COLO668 (cell line): ENCODE measurements at regions not wholly inside any gene's neighbourhood (a gene's known extent, or its start where the extent isn't known, plus 50 kb on each side); places are given as distances from the start of the nearest gene placed in this dataset.
"Not testable (repeated sequence)": the region's sequence is repeated elsewhere in the genome, so short reads cannot be mapped to it uniquely, and the experiment has no call there.

ENCODE experiments used
- DNase-seq: peaks from one replicate; lab custom pipeline; 2025; ENCODE audit not compliant: unreplicated experiment; lab: John Stamatoyannopoulos, UW

GRCh38 chr6:145547594-145548335 is 187.6 kb downstream of the EPM2A start:
- DNase-seq, result no peak

DNA sequence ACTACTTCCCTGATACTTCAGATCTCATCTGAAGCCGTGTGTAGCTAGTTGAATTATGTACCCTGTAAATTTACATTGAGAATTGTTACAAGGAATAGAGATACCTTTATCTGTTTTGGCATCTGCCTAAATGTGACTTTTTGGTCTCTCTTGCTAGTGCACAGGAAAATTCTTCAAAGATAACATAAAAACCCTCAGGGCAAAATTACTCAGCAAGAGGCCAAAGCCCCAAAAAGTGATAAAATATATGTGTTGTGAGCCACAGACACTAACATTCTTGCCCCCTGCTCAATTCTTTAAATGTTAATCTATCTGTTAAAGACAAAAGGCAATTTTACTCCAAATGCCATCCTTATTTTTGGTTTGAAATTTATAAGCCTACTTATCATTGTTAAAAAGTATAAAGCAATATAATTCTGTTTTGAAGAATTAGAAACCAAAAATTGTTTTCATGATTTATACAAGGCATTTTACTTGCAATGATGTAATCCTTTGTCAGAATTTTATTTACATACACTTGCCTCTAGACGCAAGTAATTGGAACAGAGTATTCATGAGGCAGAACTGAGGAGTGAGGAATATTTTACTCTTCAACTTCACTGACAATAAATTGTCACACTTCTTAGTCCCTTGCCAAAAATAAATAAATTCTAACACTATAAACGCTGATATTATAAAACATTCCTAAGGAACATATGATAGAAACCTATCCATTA is 186.2 kb downstream of the EPM2A start:
- no peak for DNase-seq

DNA sequence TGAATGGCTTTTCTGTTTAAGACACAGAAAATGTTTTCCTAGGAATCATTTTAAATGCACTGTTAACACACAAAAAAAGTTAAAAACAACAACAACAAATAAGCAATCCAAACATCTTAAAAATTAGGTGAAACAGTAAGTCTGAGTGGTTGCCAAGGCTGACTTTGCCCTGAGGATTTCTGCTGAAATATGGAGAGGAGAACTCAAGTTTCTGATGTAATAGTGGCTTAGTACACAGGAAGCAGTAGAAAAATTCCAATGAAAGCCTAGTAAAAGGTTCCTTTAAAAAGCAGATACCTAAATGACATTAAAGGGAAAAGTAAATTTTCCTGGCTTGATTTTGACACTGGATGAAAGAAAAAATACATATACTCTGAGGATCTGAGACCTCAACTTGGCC is 184.2 kb downstream of the EPM2A start:
- DNase-seq, result no peak

DNA sequence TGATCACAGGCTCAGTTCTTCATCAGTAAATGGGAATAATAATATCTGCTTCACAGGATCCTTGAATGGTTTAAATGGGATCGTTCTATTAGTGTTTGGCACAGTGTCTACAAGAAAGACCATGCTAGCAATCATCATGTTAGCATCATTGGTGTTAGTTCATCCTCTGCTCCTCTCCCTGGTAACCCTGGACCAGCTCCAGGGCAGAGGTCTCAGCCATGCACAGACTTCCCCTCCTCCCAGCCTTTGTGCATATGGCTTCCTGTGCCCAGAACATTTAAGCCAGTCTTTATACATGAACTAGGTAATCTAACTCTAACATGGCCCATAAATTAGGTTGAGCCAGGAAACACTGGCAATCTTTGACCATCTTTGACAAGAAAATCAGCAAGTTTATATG is 180.2 kb downstream of the EPM2A start:
- DNase-seq, result no peak

DNA sequence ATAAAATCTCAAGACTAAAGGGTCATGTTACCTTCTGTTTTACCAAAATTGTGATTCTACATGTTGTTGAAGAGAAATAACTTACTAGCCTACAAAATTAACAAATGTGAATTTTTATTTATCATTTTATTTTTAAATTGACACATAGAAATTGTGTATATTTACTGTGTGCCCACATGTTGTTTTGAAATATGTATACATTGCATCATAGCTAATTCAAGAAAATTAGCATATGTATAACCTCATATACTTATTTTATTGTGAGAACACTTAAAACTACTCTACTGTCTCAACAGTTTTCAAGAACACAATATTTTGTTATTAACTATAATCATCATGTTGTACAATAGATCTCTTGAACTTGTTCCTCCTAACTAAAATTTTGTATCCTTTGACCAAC is 177.8 kb downstream of the EPM2A start:
- DNase-seq, result no peak

DNA sequence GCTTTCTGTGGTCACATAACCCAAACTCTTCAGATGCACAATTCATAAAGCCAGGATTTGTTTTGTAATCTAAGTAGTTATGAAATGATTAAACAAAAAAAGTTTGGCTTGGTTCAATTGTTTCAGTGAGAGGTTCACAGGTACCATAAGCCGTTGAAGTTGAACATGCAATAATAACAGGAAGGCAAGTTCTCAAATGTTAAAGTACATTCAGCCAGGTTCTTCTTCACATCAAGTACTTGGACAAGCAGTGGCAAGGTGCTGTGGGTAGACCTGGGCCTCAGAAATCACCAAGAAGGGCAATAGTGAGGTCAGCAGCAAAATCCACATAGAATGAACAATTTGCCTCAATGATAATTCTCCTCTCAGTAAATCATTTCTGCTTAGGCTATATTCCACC is 175.5 kb downstream of the EPM2A start:
- no peak for DNase-seq

- no peak for DNase-seq
Measured at GRCh38 chr6:145561095-145562072, 173.9 kb downstream of the EPM2A start.

DNA sequence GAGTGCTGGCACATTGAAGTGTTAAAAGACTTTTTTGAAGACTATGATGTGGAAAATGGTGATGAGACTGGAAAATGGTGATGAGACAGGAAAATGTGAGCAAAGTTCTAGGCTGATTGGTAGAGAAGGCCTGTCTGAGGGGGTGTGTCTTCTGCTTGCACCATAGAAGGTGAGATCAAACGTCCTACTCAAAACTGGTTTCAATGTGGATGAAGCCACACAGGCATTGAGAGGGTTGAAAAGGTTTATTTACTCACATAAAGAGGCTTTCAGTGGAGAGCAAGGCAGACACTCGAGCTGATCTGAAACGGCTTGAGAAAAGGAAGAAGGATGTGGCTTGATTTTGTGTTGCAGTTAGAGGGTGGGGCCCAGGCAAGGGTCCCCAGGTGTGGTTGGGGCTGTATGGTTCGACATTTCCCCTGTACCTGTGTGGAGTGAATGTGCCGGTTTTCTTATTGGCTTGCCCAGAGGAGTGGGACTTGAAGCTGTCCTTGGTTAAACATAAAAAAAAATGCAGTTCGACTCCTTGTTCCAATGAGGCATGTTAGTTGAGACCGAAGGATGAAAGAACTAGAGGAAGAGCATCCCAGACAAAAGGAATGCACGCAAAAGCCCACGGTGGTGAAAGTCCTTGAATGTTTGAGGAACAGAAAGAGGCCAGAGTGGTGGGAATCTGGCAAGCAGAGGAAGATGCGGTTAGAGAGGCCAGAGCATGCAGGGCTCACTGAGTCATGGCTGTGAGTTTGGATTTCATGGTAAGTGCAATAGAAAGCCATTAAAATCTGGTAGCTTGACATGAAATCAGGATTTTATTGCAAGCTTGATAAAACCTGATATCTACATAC is 172.3 kb downstream of the EPM2A start:
- DNase-seq, result no peak

- no peak for DNase-seq
Measured at GRCh38 chr6:145564553-145564952, 170.8 kb downstream of the EPM2A start.

DNA sequence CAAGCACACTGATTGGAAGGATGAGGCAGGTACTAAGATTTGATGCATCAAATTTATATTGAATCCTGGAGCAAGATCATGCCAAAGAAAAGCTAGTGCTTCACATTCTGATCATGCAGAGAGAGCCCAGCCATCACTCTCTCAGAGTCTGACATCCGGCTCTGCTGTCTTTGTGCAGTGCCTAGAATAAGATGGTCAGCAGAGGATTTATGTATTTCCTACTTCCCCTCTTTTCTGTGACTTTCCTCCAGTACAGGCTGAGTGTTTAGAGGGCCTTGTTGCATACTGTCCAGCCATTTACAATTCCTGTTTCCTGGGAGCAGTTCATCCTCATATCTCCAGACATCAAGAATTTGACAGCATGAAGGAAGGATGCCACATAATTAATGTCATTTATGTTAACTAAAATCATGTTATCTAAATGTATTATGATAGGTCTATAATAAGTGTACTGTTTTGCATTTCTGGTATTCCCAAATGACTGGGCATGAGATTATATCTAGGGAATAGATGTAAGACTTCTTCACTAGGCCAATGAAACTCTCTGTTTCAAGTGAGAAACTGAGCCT is 167.6 kb downstream of the EPM2A start:
- DNase-seq, result no peak

GRCh38 chr6:145569140-145569539 is 166.2 kb downstream of the EPM2A start:
- DNase-seq, result no peak

DNA sequence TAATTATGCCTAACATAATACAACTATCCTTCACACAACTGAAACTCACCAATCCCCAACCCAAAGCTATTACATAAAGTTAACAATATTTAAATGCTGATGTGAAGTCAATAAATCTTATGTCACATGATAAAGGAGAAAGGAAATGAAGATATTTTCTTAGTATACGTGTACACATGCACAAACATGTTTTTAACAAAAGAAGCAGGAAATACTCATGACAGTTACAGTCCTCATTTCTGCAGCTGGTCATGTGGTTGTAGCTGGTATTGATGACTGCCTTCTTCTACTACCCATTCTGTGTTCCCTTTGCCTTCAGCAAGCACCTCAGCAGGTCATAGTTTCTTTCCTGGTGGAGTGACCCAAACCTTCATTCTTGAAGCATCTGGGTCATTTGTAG is 165.0 kb downstream of the EPM2A start:
- not testable (repeated sequence) for DNase-seq

DNA sequence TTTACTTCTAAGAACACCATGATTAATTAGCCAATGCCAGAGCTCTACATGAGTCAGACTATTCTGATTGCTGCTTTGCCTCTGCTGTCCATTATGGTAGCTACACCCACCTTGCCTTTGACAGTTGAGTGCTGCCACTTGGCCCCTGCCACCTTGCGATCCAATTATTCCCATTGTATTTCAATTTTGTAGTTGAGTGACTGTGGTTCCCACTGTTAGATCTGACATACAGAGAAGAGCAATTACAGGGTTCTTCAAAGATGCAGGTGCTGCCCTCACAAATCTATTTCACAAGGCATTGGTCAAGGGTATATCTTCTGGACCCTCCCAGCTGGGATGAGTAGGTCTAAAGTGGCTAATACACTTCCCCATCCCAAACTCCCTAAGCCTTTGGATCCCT is 161.1 kb downstream of the EPM2A start:
- not testable (repeated sequence) for DNase-seq
